KMS-11 (cell line): ENCODE measurements at regions not wholly inside any gene's neighbourhood (a gene's known extent, or its start where the extent isn't known, plus 50 kb on each side); places are given as distances from the start of the nearest gene placed in this dataset.

Source experiments
- H2AFZ ChIP-seq: fragments of 200-600 bp; sonication (generic); 2 replicates; pipeline ENCODE4 v1.6.1; 2016; ENCODE audit warnings: antibody characterized with exemption, mixed run types, low read depth
- H3K27ac ChIP-seq: fragments of 200-600 bp; sonication (generic); 2 replicates; pipeline ENCODE4 v1.6.1; 2016; ENCODE audit warnings: mild to moderate bottlenecking, mixed run types
- H3K27me3 ChIP-seq: fragments of 200-600 bp; sonication (generic); 2 replicates; pipeline ENCODE4 v1.6.1; 2017; ENCODE audit warnings: mild to moderate bottlenecking, low read depth, mixed run types, moderate library complexity; ENCODE audit not compliant: insufficient read depth
- H3K36me3 ChIP-seq: fragments of 200-600 bp; sonication (generic); 2 replicates; pipeline ENCODE4 v1.6.1; 2017; ENCODE audit warnings: mild to moderate bottlenecking, mixed run types; ENCODE audit not compliant: insufficient read depth
- H3K4me1 ChIP-seq: fragments of 200-600 bp; sonication (generic); 2 replicates; pipeline ENCODE4 v1.6.1; 2016; ENCODE audit warnings: mild to moderate bottlenecking, low read depth, mixed run types; ENCODE audit not compliant: poor library complexity, severe bottlenecking
- H3K4me2 ChIP-seq: fragments of 200-600 bp; sonication (generic); 2 replicates; pipeline ENCODE4 v1.7.0; 2016; ENCODE audit warnings: mild to moderate bottlenecking, mixed run types
- H3K4me3 ChIP-seq: fragments of 200-600 bp; sonication (generic); IDR thresholded peaks from 2 replicates; pipeline ENCODE4 v1.6.1; 2017; ENCODE audit warnings: low read depth, low read length, mixed read lengths; ENCODE audit not compliant: insufficient read depth
- H3K79me2 ChIP-seq: fragments of 200-600 bp; sonication (generic); 2 replicates; pipeline ENCODE4 v1.6.1; 2016; ENCODE audit warnings: low read depth, mixed run types; ENCODE audit not compliant: insufficient read depth
- H3K9ac ChIP-seq: fragments of 200-600 bp; sonication (generic); 2 replicates; pipeline ENCODE4 v1.6.1; 2016; ENCODE audit warnings: mild to moderate bottlenecking, mixed run types
- H4K20me1 ChIP-seq: fragments of 200-600 bp; sonication (generic); 2 replicates; pipeline ENCODE4 v1.6.1; 2016; ENCODE audit warnings: mild to moderate bottlenecking, mixed run types; ENCODE audit not compliant: insufficient read depth
- TF ChIP-seq, protein P1 (sequence below): fragments of 200-600 bp; sonication (generic); conservative IDR thresholded peaks from 2 replicates; pipeline ENCODE4 v1.6.1; 2017; ENCODE audit warnings: low read depth, mild to moderate bottlenecking, antibody characterized with exemption, low read length, moderate library complexity, mixed read lengths

GRCh38 chr11:79830446-79830845, 389.6 kb upstream of the TENM4 start:
- Histone ChIP-seq H3K79me2 (no peaks in the 10 kb centered on the region), H4K20me1 (no peaks in the 10 kb centered on the region), H3K4me1 (no peaks in the 10 kb centered on the region), H3K27me3 (no peaks in the 10 kb centered on the region), H3K36me3 (no peaks in the 10 kb centered on the region), H3K27ac (no peak overlapping the region), H3K4me2 (no peak overlapping the region), H2AFZ (no peak overlapping the region), H3K4me3 (no peak overlapping the region), H3K9ac (no peak overlapping the region)
- TF ChIP-seq, protein P1, sequence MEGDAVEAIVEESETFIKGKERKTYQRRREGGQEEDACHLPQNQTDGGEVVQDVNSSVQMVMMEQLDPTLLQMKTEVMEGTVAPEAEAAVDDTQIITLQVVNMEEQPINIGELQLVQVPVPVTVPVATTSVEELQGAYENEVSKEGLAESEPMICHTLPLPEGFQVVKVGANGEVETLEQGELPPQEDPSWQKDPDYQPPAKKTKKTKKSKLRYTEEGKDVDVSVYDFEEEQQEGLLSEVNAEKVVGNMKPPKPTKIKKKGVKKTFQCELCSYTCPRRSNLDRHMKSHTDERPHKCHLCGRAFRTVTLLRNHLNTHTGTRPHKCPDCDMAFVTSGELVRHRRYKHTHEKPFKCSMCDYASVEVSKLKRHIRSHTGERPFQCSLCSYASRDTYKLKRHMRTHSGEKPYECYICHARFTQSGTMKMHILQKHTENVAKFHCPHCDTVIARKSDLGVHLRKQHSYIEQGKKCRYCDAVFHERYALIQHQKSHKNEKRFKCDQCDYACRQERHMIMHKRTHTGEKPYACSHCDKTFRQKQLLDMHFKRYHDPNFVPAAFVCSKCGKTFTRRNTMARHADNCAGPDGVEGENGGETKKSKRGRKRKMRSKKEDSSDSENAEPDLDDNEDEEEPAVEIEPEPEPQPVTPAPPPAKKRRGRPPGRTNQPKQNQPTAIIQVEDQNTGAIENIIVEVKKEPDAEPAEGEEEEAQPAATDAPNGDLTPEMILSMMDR = no peak

GRCh38 chr11:79829891-79830290, 389.1 kb upstream of the TENM4 start:
- Histone ChIP-seq H3K4me2 (no peak overlapping the region), H3K9ac (no peak overlapping the region), H3K79me2 (no peaks in the 10 kb centered on the region), H3K36me3 (no peaks in the 10 kb centered on the region), H3K4me1 (no peaks in the 10 kb centered on the region), H3K27me3 (no peaks in the 10 kb centered on the region), H3K4me3 (no peak overlapping the region), H3K27ac (no peak overlapping the region), H4K20me1 (no peaks in the 10 kb centered on the region), H2AFZ (no peak overlapping the region)
- TF ChIP-seq, protein P1 = no peak

DNA sequence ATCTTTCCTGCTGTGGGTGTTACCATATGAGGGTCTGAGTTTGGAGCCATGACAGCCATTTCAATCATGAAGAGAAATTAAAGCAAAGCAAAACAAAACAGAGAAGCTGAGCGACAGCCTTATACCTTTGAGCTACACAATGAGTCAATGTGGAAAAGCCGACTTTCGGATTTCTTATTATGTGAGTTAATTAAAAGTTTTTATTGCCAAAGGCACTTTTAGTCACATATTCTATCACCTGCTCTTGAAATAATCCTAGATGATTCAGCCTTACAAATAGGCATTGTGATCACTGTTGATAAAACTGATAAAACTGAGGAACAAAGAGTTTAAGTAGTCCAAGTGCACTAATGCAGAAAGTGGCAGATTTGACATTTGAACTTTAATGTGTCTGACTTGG, 381.9 kb upstream of the TENM4 start:
- Histone ChIP-seq H2AFZ (no peak overlapping the region), H3K27me3 (no peaks in the 10 kb centered on the region), H3K4me1 (no peaks in the 10 kb centered on the region), H3K27ac (no peak overlapping the region), H3K4me2 (no peak overlapping the region), H4K20me1 (no peaks in the 10 kb centered on the region), H3K36me3 (no peaks in the 10 kb centered on the region), H3K4me3 (no peak overlapping the region), H3K79me2 (no peaks in the 10 kb centered on the region), H3K9ac (no peak overlapping the region)
- TF ChIP-seq, protein P1 = no peak

- H3K36me3 ChIP-seq = no peaks in the 10 kb centered on the region
Observed at GRCh38 chr11:79813551-79813950, 372.7 kb upstream of the TENM4 start.

More at GRCh38 chr11:79813551-79813950, 372.7 kb upstream of the TENM4 start:
- H3K27ac ChIP-seq = no peak overlapping the region
- no peaks in the 10 kb centered on the region for H3K79me2 ChIP-seq
- H2AFZ ChIP-seq = no peak overlapping the region
- H4K20me1 ChIP-seq = no peaks in the 10 kb centered on the region
- no peaks in the 10 kb centered on the region for H3K27me3 ChIP-seq
- H3K4me3 ChIP-seq = no peak overlapping the region
- no peak overlapping the region for H3K9ac ChIP-seq
- H3K4me1 ChIP-seq = no peaks in the 10 kb centered on the region
- H3K4me2 ChIP-seq = no peak overlapping the region
- TF ChIP-seq, protein P1 = no peak
